ENCODE measurements at regions not wholly inside any gene's neighbourhood (a gene's known extent, or its start where the extent isn't known, plus 50 kb on each side); places are given as distances from the start of the nearest gene placed in this dataset.

DNA sequence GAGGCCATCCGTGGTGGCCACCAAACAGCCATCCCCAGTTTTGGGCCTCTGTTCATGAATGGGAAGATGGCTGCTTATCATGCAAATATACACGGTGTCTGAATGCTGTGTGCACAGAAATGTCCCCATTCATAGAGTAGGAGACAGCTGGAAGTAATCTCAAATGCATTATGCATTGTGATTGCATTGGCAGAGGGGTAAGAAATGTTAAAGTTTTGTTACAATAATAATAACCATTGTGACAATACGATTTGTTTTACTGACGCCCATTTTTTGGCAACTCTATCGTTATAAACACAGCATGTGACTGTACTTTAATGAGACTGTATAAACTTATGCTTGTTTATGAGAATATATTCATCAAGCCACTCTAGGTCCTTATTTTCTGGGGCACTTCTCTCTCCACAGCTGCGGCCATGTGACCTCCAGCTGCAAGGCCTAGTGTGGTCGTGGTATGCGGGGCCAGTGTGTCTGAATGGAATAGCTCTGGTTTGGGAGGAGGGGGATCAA is 474.3 kb downstream of the VRK1 start:
- TF ChIP-seq, protein P1, sequence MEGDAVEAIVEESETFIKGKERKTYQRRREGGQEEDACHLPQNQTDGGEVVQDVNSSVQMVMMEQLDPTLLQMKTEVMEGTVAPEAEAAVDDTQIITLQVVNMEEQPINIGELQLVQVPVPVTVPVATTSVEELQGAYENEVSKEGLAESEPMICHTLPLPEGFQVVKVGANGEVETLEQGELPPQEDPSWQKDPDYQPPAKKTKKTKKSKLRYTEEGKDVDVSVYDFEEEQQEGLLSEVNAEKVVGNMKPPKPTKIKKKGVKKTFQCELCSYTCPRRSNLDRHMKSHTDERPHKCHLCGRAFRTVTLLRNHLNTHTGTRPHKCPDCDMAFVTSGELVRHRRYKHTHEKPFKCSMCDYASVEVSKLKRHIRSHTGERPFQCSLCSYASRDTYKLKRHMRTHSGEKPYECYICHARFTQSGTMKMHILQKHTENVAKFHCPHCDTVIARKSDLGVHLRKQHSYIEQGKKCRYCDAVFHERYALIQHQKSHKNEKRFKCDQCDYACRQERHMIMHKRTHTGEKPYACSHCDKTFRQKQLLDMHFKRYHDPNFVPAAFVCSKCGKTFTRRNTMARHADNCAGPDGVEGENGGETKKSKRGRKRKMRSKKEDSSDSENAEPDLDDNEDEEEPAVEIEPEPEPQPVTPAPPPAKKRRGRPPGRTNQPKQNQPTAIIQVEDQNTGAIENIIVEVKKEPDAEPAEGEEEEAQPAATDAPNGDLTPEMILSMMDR (IDR thresholded peaks at IDR 0.05): no peak
- TF ChIP-seq POLR2A (IDR thresholded peaks at IDR 0.05) (no peak), EP300 (IDR thresholded peaks at IDR 0.05) (no peak)
